G401.6 (cell line): ENCODE measurements at regions not wholly inside any gene's neighbourhood (a gene's known extent, or its start where the extent isn't known, plus 50 kb on each side); places are given as distances from the start of the nearest gene placed in this dataset.

Experiments
- FAIRE-seq: peaks from 2 replicates; lab custom pipeline; 2012; peaks lifted over from hg19 to GRCh38; lab: Jason Lieb, UNC

DNA sequence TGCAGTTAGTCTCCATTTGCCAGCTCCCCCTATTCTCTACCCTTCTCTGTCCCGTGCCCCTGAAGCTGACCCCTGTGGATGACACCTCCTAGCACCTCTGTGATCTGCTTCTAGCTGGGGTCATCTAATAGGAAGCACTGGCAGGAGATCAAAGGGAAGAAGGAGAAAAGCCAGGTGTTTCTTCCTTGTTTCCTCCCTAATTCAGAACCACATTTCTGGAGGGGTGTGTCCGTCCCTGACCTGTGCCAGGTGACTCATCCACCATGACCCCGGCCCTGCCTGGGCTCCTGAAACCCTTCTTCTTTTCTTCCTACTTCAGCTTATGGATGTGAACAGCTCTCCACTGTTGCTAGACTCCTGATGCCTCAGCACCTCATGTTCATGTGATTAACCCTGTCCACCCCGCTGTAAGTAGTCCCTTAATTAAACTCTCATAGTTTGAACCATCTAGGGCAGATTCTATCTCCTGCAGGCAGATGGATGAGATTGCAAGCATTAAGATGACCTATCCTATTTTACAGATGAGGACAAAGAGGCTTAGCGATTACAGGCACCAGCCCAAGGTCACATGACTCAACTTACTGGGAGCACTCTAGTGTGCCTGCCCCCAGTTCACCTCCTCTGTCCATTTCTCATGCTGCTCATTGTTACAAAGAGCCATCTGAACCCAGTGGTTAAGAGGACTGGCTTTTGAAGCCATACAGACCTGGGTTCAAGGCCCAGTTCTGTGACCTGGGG, 770.5 kb downstream of the MED13L start:
- no peak for FAIRE-seq

DNA sequence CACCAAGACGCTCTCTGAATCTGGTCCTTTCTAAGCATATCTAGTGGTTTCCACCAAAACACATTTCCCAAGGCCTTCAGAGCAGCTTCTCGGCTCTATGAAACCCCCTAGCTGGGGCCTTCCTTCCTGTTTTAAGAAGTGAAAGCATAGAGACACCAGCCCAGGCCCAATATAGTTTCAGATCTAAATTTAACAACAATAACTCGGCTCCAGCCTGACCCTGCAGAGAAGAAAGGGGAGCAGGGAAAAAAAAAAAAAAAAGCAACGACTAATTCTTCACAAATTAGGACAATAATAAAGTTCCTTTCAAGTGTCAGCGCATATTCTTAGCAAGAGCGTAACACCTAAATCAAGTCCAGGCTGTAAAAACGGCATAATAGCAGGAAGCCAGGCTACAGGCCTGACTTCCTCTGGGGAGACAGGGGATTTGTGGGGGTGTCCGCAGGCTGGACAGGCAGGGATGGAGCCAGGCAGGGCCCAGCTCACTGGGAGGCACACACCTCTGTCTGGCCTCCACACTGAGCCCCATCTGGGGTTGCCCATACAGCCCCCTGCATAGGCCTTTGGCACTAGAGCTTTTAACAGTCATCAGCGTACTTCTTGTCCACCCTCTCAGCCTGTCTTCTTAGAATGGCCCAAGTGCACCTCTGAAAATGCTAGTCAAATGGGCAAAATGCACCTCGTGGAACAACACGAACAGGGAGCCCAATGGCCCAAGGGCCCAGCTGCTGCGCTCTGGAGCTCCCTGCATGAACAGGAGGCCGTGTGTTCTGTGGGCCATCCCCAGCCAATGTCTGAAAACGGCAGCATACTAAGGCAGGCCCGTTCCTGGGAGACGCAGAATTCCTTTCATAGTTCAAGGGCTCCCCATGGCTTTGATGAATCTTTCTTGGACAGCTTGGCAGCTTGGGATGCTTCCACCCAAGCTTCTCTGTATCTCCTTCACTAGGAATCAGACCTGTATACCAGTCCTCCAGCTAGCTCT, 772.9 kb downstream of the MED13L start:
- FAIRE-seq, result no peak

DNA sequence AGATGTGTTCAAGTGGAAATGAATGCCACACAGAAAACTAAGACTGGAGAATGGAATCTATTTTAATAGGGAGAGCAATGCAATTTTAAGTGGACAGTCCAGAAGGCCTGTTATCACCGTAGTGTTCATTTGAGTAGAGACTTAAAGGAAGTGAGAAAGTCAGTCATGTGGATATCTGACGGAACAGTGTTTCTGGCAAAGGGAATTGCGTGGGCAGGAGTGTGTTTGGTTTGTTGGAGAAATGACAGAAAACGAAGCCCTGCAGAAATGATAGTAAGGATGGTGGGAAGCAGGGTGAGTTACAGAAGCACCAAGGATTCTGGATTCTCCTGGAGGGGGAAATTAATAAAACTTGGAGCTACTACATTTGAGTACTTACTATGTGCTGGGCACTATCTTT, 776.6 kb downstream of the MED13L start:
- no peak for FAIRE-seq

DNA sequence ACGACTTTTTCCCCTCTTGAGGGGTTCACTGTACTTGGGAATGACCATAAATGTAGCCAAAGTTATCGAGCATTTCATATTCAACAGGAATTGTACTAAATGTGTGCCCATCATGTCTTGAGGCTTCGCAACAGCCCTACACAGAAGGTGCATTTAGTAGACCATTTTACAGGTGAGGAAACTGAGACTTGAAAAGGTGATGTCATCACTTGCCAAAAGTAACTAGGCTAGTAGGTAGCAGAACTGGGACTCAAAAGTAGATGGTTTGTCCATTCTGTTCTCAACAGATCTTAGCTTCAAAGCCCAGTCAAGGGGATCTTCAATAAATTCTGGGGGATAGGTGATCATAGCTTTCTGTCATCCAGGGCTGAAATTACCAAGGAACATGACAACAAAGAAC, 782.2 kb downstream of the MED13L start:
- no peak for FAIRE-seq

DNA sequence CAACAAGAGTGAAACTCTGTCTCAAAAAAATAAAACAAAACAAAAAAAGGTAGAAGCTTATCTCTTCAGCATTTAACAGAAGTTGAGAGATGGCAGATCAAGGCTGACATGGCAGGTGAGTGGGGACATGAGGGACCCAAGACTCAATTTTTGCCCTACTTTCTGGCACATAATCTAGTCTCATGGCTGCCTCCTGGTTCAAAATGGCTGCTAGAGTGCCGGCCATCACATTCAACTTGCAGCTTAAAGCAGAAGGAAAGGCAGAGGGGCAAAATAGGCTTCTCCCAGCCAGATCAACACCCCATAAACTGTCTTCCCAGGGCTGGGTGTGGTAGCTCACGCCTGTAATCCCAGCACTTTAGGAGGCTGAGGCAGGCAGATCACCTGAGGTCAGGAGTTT, 784.9 kb downstream of the MED13L start:
- FAIRE-seq, result no peak

DNA sequence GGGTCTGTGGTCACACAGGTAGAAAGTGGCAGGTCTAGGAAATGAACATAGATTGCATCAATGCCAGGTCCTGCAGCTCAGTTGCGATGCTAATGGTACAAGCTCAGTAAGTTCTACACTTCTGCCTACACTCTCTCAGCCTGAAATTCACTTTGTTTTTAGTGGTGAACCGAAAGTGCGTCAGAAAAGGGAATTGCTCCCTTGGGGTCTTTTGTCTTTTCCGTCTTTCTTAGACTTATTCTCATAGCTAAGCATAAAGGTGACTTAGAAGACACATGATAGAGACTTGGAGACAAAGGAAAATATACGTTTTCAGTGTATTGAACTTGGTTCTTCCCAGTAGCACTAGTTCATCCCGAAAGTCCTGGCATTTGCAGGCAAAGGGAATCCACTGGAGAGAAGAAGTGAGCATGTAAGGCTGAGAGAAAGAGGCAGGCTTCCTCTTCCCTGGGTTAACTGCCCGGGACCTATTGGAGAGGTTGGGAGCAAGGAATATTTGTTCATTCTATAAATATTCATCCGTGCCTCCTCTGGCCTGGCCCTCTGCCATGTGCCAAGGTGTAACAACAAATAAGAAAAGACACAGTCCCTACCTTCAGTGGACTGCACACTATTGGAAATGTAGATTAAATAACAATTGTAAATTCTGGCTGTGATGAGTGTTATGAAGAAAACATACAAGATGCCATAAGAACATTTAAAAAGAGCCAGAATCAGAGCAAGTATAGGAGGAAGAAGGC, 785.8 kb downstream of the MED13L start:
- FAIRE-seq, result no peak

DNA sequence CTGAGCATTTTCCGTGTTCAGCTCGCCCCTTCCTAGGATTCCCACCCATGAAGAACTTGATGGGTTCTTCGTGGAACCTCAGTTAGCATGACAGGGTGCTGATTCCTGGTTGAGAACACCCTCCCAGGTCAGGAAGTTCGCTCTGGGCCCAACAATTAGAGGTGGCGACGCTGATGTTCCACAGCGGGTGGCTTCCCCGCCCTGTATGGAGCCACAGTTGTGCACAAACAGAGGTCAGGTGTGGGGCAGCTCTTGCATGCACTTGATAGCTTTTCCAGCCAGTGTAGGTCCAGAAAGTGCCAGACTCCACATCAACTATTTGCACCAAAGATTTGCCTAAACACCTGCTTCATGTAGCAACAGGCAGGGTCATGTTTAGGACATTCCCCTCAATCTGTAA, 788.2 kb downstream of the MED13L start:
- no peak for FAIRE-seq

DNA sequence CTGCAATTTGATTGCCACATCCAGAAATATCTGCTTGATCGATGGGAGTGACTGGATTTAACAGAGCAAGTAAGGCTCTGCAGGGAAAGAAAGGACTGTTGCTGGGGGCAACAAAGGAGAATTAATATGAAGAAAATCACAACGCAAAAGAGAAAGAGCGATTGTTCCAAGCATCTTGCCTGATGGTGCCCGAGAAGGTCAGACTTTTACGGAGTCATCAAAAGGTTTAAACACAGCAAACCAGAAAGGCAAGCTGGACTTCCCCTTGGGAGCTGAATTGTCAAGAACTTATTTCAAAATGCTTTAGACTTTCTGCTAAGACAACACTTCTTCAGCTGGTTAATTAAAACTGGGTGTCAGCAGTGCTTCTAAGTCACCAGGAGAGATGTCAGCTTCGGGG, 791.5 kb downstream of the MED13L start:
- no peak for FAIRE-seq

DNA sequence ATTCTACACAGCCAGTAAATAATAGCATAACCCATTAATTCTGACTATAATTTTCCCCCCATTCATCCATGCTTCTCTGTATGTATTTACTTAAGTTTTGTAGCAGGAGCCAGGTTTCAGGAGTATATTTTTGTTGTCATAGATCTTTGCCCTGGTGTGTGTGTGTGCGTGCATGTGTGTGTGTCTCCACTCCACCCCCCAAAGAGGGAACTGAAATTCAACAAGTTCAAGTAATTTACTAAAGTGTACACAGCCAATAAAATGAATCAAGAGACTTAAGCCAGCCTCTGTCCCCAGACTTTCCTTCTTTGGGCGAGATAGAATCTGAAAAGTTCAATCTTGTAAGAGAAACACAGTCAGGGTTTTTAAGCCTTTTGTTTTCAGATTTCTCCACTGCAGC, 792.0 kb downstream of the MED13L start:
- FAIRE-seq, result no peak

DNA sequence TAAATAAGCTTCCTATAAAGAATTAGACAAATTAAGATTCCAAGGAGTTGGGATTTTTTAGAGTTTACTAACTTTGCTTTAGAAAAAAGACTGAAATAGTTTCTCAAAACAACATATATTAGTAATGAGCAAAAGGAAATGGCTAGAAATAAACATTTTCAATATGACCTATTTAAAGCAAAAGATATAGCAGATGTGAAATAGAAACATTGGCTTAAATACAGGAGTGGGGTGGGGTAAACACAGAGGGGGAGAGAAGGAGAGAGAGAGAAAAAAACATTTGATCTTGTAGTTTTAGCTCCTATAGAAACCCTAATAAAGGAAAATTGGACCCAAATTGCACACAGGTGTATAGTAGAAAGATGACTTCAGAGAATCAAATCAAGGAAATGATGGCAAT, 794.5 kb downstream of the MED13L start:
- no peak for FAIRE-seq

DNA sequence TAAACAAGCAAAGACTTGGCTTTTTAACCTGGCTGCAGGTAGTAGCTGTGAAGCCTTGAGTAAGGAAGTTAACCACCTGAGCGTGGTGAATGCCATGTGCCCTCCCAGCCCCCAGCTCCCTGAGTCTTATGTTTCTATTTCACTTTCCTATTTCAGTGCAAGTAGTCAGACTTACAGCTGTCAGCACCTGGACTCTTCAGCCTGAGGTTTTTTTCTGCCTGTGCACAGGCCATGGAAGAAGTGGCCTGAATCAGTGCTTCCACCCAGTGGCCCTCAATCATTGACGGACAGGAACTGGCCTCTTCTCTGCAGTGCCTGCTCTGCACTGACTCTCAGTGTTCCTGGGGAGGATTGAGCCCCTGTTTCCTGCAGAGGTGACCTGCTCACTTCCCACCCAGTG, 796.4 kb downstream of the MED13L start:
- FAIRE-seq, result no peak

DNA sequence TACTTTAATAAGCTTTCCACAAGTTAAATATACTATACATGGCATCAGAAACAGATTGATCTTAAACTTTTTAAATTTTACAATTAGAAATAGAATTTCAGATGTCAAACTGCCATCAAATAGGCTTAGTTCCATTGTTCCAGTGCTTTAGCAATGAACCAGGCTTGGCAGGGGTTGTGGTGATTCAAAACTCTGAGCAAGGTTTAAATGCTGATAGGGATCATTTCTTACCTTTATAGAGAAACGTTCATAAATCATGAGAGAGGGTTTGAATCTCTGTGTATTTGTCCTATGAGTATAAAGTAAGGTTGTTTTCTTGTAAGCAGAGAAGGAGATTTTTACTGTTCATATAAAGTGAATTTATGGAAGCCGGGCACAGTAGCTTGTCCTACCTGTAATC, 794.5 kb upstream of the TBX3 start:
- FAIRE-seq, result no peak

DNA sequence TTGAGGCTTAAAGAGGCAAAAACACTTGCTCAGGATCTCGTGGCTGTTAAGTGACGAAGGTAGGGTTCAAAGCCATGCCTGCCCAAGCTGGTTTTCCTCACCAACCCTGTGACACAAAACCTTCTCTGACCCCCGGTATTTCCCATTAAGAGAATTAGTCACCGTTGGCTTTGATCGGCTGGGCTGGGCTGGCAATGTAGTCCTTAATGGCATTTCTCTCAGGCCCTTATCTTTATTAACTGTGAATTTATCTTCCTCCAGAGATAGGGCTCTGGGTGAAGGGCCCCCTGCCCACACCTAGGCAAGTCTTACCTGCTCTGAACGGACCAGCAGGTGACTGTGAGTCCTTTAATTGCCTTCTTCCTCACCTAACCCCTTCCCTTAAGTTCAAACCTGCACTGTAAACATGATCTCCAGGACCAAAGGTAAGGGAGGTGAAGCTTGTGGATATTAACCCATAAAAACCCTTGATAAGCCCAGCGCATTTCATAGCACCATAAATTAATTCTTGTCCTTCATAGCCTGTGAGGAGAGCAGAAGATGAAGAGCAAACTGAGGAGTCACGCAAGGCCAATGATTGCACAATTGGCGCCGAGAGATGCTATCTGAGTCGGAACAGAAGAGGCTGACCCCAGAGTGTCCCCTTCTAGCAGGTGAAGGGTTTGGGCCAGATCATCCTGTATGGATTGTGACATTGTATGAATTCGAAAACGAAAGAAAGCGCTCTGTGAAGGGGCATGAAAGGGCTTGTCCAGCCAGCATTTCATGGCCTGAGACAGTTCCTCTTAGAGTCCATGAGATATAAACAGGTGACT, 790.8 kb upstream of the TBX3 start:
- FAIRE-seq, result no peak

DNA sequence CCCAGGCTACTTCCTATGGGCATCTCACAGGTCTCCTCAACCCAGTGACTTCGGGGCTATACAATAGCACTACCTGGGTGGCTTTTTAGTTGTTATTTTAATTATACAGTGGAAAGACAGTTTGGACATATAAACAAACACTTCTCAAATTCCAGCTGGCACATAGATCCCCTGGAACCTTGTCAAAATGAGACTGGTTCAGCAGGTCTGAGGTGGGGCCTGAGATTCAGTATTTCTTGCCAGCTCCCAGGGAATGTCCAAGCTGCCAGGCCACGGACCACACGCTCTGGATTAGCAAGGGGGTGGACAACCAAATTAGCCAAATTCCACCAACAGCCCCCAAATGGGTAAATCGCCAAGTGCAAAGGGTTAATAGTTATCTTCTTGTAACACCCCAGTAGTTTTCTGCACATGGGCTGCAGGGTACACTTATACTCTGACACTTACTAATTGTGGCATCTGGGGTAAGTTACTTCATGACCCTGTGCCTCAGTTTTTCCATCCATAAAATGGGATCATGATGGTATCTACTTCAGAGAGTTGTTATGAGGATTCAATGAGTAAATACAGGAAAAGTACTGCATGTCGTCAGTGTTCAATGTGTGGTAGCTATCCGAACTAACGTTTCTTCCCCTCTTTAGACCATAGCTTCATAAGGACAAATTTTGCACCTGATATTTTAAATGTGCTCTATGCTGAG, 789.4 kb upstream of the TBX3 start:
- no peak for FAIRE-seq

DNA sequence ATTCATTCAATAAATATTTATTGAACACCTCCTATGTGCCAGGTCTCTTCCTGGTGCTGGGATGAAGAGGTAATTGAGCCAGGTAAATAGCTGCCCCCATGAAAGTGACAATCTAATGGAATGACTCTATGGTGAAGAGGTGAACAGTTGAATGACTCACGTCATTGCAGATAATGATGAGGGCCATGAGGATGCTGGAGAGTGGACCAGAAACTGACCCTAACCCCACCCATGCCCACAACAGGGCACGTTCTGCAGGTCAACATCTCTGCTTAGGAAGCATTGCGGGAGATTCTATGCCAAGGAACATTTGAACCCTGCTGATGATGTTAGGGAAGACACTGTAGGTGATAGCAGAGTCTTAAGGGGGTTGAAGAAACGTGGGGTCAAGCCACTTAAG, 788.9 kb upstream of the TBX3 start:
- no peak for FAIRE-seq

DNA sequence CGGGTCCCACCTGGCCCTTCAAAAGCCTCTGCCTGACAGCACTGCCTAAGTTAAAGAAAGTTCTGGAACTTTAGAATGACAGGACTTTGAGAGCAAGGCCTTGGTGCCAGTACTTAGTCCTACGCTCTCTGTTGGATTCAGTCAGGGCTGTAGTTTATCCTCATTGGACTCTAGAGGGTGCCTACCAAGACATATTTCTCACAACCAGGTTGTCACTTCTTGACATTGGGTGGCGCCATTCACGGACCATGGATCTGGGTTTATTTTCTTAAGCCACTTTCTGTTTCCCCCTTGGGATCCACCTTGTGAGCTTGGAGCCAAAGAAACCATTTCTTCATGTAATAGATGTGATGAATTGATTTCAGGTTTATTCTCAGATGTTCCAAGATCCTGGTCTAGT, 787.0 kb upstream of the TBX3 start:
- no peak for FAIRE-seq

DNA sequence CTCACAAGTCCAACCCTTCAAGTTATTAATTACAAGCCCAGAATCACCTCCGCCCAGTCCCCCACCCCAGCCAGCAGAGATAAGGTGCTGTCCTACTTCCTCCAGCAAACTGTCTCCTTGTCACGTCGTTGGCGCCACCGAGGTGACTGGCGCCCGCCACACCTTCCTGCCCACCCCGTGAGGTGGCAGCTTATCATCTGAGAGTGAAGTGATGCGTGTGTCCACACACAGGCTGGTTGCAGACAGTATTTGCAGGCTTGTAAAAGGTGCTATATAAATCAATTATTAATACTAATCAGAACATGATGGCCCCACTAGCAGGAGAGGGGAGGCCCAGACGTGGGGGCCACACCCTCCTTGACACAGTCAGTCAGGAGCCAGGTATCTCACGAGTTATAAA, 786.6 kb upstream of the TBX3 start:
- FAIRE-seq, result no peak

DNA sequence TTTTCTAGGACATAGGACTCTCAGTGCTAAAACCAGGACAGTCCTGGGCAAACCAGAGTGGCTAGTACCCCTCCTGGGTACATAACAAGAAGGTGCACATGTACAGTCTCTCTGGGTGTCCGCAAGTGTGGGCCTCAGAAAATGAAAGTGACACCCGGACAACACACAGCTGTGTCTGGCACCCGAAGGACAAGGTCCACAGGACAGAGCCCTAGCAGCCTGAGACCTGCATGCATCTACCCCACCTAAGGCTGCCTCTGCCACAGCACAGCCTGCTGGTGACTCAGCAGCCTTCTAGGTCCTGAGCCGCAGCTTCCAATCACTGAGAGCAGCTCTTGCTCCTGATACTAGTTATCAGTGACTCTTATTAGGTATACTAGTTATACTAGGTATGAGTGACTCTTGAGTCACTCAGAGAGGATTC, 784.1 kb upstream of the TBX3 start:
- no peak for FAIRE-seq

DNA sequence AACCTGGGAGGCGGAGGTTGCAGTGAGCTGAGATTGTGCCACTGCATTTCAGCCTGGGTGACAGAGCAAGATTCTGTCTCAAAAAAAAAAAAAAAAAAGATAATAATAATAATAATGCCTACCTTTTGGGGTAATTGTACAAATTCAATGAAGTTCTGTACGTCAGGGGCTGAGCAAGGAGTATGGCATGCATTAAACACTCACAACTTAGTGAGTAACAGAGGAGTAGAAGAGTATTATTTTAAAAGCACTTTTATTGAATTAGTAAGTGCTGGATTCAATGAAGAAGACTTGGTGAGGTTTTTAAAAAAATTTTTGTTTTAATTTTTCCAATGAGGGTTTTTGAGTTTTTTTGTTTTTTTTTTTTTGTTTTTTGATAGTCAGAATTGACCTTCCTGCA, 783.6 kb upstream of the TBX3 start:
- no peak for FAIRE-seq

DNA sequence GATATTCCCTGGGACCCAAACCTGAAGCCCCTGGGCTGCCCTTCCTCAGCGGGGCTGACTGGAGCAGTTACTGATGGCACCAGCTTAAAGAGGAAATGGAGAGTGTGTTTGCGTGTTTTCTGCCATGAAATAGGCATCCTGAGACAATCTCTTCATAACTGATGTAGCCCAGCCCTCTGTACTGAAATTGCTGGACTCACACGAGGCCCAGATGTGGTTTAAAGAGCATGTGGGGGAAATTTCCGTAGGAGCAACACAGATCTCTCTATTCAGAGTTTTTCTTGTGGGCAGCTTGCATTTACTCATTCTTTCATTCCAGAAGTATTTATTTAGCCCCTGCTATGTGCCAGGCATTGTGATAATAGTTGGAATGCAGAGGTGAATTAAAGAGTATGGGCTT, 782.1 kb upstream of the TBX3 start:
- FAIRE-seq, result no peak

DNA sequence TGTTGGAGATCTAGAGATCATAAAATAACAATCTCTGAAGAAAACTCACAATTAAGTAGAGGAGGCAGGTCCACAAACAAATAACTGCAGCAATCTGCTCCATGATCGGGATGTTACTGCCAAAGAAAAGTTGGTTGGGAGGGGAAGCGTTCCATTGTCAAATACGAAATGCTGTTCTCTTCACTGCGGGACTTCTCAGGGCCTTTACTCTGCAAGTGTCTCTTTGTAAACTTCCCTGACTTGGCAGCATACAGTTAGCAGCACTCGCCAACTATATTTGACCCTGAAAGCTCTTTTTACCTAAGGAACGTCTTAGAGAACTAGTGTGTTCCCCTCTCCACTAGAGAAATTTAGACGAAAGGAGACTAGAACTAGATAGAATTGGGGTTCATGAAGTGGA, 780.7 kb upstream of the TBX3 start:
- no peak for FAIRE-seq
